GM23248 (cell line): ENCODE measurements at regions not wholly inside any gene's neighbourhood (a gene's known extent, or its start where the extent isn't known, plus 50 kb on each side); places are given as distances from the start of the nearest gene placed in this dataset.

ENCODE experiments used
- EZH2 ChIP-seq: fragments of 200-600 bp; sonication (generic); IDR thresholded peaks from 2 replicates; pipeline ENCODE4 v1.6.1; 2018; ENCODE audit warnings: antibody characterized with exemption, mild to moderate bottlenecking; ENCODE audit not compliant: insufficient read depth, poor library complexity, severe bottlenecking
- EZH2phosphoT487 ChIP-seq: fragments of 200-600 bp; sonication (generic); IDR thresholded peaks from 2 replicates; pipeline ENCODE4 v1.6.1; 2018; ENCODE audit warnings: antibody characterized with exemption, moderate library complexity, mild to moderate bottlenecking, low read depth; ENCODE audit not compliant: insufficient read depth

DNA sequence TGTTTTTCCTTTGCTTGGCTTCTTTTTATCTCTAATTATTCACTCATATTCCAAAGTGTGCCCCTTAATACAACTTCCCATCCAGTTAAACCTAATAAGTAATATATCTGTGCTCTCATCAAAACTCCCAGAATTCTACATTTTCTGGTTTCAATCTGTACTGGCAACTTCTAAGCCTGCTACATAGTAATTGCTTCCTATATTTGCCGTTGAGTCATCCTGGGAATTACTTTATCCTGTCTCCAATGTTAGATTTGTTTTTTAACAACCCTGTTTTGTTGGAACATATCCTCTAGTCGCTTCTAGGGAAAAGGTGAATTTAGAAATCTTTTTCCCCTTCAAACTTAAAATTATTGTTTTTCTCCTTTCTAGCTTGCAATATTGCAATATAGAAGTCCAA is 620.5 kb upstream of the PKN2 start:
- TF ChIP-seq EZH2 = no peak
- no peak for TF ChIP-seq EZH2phosphoT487
